AG08395 (cell line): ENCODE measurements at regions not wholly inside any gene's neighbourhood (a gene's known extent, or its start where the extent isn't known, plus 50 kb on each side); places are given as distances from the start of the nearest gene placed in this dataset.
A peak's percentile ranks its signal among the peaks of the same experiment; 100 is the strongest.
"Not testable (repeated sequence)": the region's sequence is repeated elsewhere in the genome, so short reads cannot be mapped to it uniquely, and the experiment has no call there.

Experiments used
- DNase-seq: peaks from one replicate; pipeline ENCODE4 v3.0.0; 2012; ENCODE audit warnings: mixed read lengths, low spot score

GRCh38 chr10:32217216-32217615, 129.7 kb downstream of the EPC1 start:
- no peak for DNase-seq

GRCh38 chr10:32213838-32214237, 133.1 kb downstream of the EPC1 start:
- DNase-seq, result not testable (repeated sequence)

- no peak for DNase-seq
These were observed 136.0 kb downstream of the EPC1 start for GRCh38 chr10:32211046-32211363.

- peak; percentile 78 for DNase-seq
These were observed 136.5 kb downstream of the EPC1 start for GRCh38 chr10:32210306-32211045.

- DNase-seq, result not testable (repeated sequence)
These were observed 139.0 kb downstream of the EPC1 start for GRCh38 chr10:32208005-32208404.

GRCh38 chr10:32207544-32207943, 139.4 kb downstream of the EPC1 start:
- DNase-seq, result peak; percentile 41

GRCh38 chr10:32205670-32206069, 141.3 kb downstream of the EPC1 start:
- DNase-seq, result peak; percentile 31

- DNase-seq, result peak; percentile 8
These were observed 142.4 kb downstream of the EPC1 start for GRCh38 chr10:32204606-32205005.

- no peak for DNase-seq
These were observed 143.6 kb upstream of the KIF5B start for GRCh38 chr10:32199714-32200394.

- no peak for DNase-seq
These were observed 141.2 kb upstream of the KIF5B start for GRCh38 chr10:32197423-32197822.

- DNase-seq, result peak; percentile 45
These were observed 134.8 kb upstream of the KIF5B start for GRCh38 chr10:32190890-32191491.

GRCh38 chr10:32189400-32190084, 133.3 kb upstream of the KIF5B start:
- DNase-seq, result peak; percentile 27

GRCh38 chr10:32188601-32189000, 132.4 kb upstream of the KIF5B start:
- not testable (repeated sequence) for DNase-seq

GRCh38 chr10:32187686-32188085, 131.5 kb upstream of the KIF5B start:
- no peak for DNase-seq

- not testable (repeated sequence) for DNase-seq
These were observed 127.4 kb upstream of the KIF5B start for GRCh38 chr10:32183652-32184051.

GRCh38 chr10:32182476-32182875, 126.3 kb upstream of the KIF5B start:
- no peak for DNase-seq

GRCh38 chr10:32180390-32181280, 124.4 kb upstream of the KIF5B start:
- DNase-seq, result no peak

- no peak for DNase-seq
These were observed 123.6 kb upstream of the KIF5B start for GRCh38 chr10:32179836-32180235.

GRCh38 chr10:32177594-32177993, 121.4 kb upstream of the KIF5B start:
- DNase-seq, result not testable (repeated sequence)

GRCh38 chr10:32175629-32176028, 119.4 kb upstream of the KIF5B start:
- no peak for DNase-seq

- no peak for DNase-seq
These were observed 118.2 kb upstream of the KIF5B start for GRCh38 chr10:32174349-32174893.
